ENCODE measurements at regions not wholly inside any gene's neighbourhood (a gene's known extent, or its start where the extent isn't known, plus 50 kb on each side); places are given as distances from the start of the nearest gene placed in this dataset.

DNA sequence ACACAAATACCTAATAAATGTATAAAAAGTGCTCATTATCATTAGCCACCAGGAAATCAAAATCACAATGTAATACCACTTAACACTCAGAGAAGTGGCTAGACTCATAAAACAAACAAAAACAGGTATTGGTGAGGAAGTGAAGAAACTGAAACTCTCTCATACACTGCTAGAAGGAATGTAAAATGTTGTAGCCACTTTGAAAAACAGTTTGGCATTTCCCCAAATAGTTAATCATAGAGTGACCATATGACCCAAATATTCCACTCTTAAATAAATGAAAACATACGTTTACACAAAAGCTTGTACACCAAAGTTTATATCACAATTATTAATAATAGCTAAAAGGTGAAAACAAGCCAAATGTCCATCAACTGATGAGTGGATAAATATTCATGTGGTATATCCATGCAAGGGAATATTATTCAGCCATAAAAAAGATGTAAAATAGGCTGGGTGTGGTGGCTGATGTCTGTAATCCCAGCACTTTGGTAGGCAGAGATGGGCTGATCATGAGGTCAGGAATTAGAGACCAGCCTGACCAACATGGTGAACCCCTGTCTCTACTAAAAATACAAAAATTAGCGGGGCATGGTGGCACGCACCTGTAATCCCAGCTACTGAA is 86.2 kb upstream of the COL5A2 start:
- no peak overlapping the region for H3K4me3 ChIP-seq (ENCODE audit: low read depth, low read length)
- no peak for DNase-seq (ENCODE audit: low read depth)
- in situ Hi-C loops (cut with HindIII; ENCODE audit: low sequenced_read_pairs): no loop called here
- TF ChIP-seq, protein P1, sequence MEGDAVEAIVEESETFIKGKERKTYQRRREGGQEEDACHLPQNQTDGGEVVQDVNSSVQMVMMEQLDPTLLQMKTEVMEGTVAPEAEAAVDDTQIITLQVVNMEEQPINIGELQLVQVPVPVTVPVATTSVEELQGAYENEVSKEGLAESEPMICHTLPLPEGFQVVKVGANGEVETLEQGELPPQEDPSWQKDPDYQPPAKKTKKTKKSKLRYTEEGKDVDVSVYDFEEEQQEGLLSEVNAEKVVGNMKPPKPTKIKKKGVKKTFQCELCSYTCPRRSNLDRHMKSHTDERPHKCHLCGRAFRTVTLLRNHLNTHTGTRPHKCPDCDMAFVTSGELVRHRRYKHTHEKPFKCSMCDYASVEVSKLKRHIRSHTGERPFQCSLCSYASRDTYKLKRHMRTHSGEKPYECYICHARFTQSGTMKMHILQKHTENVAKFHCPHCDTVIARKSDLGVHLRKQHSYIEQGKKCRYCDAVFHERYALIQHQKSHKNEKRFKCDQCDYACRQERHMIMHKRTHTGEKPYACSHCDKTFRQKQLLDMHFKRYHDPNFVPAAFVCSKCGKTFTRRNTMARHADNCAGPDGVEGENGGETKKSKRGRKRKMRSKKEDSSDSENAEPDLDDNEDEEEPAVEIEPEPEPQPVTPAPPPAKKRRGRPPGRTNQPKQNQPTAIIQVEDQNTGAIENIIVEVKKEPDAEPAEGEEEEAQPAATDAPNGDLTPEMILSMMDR (IDR thresholded peaks at IDR 0.05; ENCODE audit: low read depth, low read length, missing control alignments): no peak

DNA sequence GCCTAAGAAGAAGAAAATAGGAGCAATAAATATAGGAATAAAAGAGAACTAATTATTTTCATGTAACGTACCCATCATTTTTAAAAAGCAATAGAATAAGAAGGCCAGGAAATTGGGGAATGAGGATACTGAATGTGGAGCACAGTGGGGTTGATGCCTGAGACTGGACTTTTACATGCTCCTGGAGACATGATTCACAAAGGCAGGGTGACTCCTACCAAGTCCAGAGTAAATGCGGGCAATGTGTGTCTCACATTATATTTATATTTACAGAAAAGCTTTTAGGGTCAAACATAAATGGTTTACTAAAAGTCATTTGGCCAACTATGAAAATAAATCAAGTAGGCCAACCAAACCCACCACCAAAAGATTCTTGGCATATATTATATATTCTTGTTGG is 87.9 kb upstream of the COL5A2 start:
- TF ChIP-seq, protein P1 (IDR thresholded peaks at IDR 0.05; ENCODE audit: low read depth, low read length, missing control alignments): no peak
- in situ Hi-C loops (cut with HindIII; ENCODE audit: low sequenced_read_pairs): no loop called here
- no peak overlapping the region for H3K4me3 ChIP-seq (ENCODE audit: low read depth, low read length)
- DNase-seq (ENCODE audit: low read depth): no peak

DNA sequence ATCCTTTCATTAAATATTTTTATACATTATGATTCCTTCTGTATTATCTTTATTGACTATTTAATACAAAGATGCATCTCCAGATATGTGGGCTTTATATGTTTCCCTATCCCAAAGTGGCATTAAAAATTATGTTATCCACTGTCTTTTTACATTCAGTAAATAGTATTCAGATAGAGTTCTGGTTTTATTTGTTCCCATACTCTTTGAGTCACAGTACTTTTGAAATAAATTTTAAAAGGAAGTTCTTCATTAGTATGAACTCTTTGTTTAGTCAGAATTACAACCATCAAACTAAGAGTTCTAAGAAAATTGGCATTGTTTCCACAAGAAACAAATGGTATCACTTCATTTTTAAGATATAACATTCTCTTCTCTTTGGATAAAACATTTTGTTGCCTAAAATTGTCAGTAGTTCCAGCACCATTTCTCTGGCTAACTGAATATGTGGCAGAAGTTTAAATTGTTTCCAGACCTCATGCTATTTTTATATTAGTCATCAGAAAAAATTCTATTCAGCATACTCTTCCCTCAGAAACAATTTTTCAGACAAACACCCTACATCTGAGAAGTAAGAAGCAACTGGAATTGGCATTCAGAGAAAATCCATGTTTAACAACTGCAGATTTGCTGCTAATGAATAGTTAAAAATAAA is 88.5 kb upstream of the COL5A2 start:
- TF ChIP-seq, protein P1 (IDR thresholded peaks at IDR 0.05; ENCODE audit: low read depth, low read length, missing control alignments): no peak
- peak; percentile 57 for DNase-seq (ENCODE audit: low read depth)
- in situ Hi-C loops (cut with HindIII; ENCODE audit: low sequenced_read_pairs): no loop called here
- H3K4me3 ChIP-seq (ENCODE audit: low read depth, low read length): no peak overlapping the region

DNA sequence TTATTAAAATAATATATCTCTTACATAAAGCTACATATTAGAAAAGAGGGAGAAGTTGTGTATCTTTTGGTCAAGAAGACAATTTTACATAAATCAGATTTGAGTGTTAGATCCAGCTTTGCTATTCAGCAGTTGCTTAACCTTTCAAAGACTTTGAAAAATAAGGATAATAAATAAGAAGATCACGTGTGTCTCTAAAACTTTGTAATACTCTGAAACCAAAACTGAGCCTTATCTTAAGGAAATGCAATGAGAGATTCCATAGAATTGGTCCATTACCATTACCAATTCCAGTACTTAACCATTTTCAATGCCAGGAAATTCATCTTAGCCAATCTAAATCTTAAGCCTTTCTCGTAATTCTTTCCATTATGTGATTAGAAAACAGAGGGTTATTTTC is 89.2 kb upstream of the COL5A2 start:
- in situ Hi-C loops (cut with HindIII; ENCODE audit: low sequenced_read_pairs): no loop called here
- H3K4me3 ChIP-seq (ENCODE audit: low read depth, low read length): no peak overlapping the region
- DNase-seq (ENCODE audit: low read depth): no peak
- TF ChIP-seq, protein P1 (IDR thresholded peaks at IDR 0.05; ENCODE audit: low read depth, low read length, missing control alignments): no peak

DNA sequence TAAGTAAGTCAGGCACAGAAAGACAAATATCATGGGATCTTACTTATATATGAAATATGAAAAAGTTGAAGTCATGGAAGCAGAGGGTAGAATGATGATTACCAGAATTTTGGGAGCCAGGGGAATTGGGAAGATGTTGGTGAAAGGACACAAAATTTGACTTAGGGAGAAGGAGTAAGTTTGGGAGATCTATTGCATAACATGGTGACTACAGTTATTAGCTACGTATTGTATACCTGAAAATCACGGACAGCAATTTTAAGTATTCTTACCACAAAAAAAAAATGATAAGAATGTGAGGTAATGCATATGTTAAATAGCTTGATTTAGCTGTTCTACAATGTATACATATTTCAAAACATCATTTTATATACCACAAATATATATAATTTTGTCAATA is 94.2 kb upstream of the COL5A2 start:
- no peak for DNase-seq (ENCODE audit: low read depth)
- in situ Hi-C loops (cut with HindIII; ENCODE audit: low sequenced_read_pairs): no loop called here
- TF ChIP-seq, protein P1 (IDR thresholded peaks at IDR 0.05; ENCODE audit: low read depth, low read length, missing control alignments): no peak
- no peak overlapping the region for H3K4me3 ChIP-seq (ENCODE audit: low read depth, low read length)

DNA sequence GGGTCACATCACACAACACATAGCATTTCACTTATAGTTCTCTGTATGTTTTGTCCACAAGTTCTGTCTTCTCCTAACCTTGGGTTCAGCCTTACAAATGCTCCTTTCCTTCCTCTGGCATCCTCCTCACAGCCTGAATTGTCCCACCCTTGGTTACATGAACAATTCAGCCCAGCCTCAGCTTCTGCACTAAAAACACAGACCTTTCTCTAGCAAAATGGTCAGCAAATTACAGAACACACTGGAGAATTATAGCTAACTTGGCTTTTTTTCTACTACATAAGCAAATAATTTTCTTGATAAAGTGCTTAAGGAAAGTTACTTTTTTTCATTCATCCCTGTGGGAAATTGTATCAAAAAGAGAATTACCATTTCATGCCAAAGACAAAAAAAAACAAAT is 94.8 kb upstream of the COL5A2 start:
- no peak overlapping the region for H3K4me3 ChIP-seq (ENCODE audit: low read depth, low read length)
- TF ChIP-seq, protein P1 (IDR thresholded peaks at IDR 0.05; ENCODE audit: low read depth, low read length, missing control alignments): no peak
- DNase-seq (ENCODE audit: low read depth): no peak
- in situ Hi-C loops (cut with HindIII; ENCODE audit: low sequenced_read_pairs): no loop called here
